HG03571 (cell line): ENCODE measurements at regions not wholly inside any gene's neighbourhood (a gene's known extent, or its start where the extent isn't known, plus 50 kb on each side); places are given as distances from the start of the nearest gene placed in this dataset.

ENCODE experiments used
- ATAC-seq: cut with Tn5 transposase; IDR thresholded peaks from one replicate; pipeline ENCODE4 v1.9.1; 2021; ENCODE audit not compliant: unreplicated experiment

DNA sequence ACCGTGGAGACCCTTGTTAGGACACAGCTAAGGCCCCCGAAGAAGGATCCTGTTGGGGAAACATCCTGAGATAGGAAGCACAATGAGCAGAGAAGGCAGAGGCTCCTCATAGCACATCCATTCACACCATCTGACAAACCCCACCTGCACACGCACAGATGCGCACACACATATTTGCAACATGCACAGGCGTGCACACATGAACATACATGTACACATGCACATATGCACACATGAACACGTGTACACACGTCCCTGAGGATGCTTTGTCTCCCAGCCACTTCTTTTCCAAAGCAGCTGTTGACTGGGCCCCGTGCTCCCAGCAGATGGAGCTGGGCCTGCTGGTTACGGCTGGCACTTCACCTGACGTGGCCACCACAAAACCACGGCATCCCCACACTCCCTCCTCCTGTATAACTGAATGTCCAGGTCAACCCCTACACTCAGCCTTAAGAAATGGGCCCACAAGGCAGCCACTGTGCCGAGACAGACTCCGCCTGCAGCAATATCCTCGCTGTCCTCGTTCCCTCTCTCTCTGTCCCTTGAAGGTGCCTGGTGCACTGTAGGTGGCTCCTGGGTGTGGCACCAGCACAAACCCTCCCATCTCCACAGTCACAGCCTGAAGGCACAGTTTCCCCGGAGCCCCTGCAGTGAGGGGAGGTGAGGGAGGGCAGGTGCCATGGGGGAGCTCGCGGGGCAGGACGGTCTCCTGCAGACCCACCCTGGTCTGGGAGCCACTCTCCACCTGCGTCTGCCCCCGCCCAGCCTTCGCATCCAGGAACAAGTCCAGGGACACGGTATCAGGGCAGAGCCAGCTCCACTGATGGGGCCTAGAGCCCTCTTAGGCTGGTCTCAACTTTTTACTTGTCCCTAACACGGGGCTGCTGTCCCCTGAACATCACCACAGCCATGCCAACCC is 183.0 kb downstream of the RBFOX3 start:
- no peak for ATAC-seq

DNA sequence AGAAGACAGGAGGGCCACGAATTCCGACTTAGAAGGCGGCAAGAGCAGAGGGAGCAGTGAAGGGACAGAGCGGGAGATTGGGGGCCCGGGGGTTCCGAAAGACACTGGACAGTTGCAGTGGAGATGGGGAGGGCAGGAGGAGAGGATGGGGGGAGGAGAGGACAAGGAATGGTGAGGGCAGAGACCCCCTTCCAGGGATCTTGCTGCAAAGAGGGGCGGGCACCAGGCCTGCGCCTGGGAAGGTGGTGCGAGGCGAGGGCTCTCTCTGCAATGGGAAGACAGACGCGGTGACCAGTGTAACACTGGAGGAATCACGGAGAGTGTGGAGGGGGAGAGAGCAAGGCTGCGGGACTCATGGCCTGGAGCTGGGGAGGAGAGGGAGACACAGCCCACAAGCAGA is 185.2 kb downstream of the RBFOX3 start:
- ATAC-seq: no peak

- ATAC-seq: no peak
These were observed 186.2 kb downstream of the RBFOX3 start for GRCh38 chr17:79424471-79425185.

DNA sequence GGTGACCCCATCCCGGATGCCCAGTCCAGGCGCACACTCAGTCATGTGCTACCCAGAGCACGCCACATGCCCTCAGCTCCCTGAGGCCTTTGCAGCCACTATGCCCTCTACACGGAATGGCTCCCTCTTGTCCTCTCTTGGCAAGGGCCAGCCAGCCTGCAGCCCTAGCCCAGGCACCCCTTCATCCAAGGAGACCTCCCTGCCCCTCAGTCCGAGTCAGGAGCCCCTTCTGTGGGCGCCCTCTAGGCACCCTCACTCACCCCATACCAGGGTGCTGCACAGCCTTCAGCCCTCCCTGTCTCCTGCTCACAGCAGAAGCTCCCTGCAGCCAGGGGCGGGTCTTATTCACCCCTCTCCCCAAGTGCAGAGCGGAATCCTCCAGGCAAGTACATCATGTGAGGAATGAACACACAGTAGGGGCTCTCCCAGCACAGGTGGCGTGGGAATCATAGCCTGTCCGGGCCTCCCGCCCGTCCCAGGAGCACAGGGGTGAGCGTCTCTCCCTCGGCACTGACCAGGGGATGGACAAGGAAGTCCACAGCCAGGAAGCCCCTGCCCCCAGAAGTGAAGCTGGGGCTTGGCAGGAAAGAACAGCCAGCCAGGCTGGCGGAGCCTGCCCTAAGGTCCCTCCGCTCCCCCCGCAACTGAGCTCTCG is 186.9 kb downstream of the RBFOX3 start:
- ATAC-seq: no peak

DNA sequence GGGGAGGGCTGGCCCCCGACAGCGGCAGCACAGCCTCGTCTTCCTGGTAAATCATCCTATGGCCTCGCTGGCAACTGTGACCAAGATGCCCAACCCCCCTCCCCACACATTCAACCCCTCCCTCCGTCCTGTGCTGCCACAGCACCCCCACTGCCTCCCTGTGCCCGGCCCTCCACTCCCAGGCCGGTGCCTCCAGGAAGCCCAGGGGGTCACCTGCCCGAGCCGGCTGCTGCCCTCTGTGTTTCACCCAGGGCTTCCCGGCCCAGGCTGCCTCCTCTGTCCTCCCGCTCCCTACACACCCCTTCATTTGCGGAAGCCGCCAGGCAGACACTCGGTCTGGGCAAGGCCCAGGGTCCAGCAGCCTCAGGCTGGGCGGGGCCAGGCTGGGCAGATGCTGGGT is 188.6 kb downstream of the RBFOX3 start:
- no peak for ATAC-seq

DNA sequence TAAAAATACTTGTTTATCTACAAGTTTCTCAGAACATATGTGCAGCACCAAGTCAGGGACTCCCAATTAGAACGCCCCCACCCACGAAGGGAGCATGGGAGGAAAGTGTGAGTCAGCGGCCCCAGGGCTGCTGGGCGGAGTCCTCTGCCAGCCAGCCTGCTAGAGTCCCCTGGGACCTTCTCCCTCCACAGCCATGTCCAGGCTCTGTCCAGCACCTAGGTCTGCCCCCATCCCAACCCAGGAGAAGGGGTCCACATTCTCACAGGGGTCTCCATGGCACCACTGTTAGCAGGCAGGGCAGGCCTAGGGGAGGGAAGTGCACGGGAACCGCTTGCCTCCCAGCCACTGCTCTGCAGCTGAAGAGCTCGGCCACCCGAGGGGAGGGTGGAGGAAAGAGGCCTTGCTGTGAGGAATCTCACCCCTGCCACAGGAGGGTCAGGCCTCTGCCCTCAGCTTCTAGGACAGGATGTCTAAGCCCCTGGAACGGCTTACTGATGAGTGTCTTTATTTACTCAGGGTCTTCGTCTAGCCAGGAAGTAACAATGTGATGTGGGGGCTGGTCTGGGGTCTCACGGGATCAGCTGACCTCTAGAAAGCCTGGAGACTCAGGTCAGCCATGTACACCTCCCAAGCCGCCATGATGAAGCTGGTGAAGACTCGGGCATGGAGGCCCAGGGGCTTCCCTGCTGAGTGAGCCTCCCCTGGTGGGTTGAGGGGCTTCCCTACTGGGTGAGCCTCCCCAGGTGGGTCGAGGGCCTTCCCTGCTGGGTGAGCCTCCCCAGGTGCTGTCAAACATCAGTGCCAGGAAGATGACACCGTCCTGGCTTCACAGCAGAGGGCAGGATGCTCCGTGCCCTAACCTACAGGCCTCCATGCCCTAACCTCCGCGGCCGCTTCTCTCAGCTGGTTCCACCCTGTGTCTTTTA is 190.3 kb downstream of the RBFOX3 start:
- ATAC-seq: no peak

- ATAC-seq: no peak
These were observed 193.3 kb downstream of the RBFOX3 start for GRCh38 chr17:79417476-79417988.

GRCh38 chr17:79415909-79416308 is 194.9 kb downstream of the RBFOX3 start:
- no peak for ATAC-seq

- ATAC-seq: no peak
These were observed 195.5 kb downstream of the RBFOX3 start for GRCh38 chr17:79415365-79415764.

DNA sequence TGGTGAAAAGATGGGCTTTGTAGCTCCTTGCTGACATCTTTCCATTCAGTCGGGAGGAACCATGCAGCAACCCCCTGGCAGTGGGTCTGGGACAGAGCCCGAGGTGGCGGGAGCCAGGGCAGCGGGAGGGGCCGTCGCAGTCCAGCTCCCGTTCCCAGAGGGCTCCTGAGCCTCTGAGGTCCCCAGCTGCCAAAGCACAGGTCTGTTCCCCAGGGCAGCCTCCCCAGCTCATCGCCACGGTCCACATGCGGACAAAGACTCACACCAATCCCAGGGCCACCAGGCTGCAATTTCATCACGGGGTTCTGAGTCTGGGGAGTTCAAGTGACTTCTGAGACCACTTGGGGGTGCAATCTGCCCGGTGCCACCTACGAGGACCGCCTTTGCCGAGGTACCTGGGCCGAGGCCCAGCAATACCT is 196.0 kb downstream of the RBFOX3 start:
- no peak for ATAC-seq

- no peak for ATAC-seq
These were observed 196.6 kb downstream of the RBFOX3 start for GRCh38 chr17:79414063-79414792.

DNA sequence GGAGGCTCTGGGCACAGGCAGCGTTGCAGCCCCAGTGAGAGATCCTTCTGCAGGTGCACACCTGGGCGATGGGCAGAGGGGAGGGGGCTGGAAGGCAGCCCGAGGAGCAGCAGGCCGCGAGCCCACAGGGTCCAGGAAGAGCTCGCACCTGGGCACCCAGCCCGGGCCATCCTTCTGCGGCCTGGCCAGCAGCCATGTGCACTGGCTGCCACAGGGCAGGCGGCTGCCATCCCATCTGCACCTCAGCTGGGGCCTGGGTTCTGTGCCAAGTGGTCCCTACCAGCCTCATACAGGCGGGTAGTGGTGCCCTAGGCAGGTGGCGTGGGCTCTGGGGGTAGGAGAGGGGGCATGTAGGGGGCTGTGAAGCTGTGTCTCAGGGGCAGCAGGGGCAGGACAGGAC is 197.2 kb downstream of the RBFOX3 start:
- ATAC-seq: no peak

GRCh38 chr17:79412886-79413390 is 197.9 kb downstream of the RBFOX3 start:
- ATAC-seq: no peak

DNA sequence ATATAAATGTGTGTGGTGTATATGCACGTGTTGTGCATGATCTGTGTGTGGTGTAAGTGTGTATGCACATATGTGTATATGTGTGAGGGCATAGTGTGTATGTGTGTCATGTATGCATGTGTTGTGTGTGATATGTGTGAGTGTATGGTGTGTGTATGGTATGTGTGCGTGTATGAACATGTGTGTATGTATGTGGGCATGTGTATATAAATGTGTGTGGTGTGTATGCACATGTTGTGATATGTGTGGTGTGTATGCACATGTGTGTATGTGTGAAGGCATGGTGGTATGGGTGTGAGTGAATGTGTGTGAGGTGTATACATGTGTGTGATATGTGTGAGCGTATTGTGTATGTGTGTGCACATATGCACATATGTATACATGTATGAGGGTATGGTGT is 198.7 kb downstream of the RBFOX3 start:
- ATAC-seq: no peak

GRCh38 chr17:79411419-79411818 is 199.4 kb downstream of the RBFOX3 start:
- ATAC-seq: no peak

- ATAC-seq: no peak
These were observed 200.2 kb downstream of the RBFOX3 start for GRCh38 chr17:79410681-79411080.

DNA sequence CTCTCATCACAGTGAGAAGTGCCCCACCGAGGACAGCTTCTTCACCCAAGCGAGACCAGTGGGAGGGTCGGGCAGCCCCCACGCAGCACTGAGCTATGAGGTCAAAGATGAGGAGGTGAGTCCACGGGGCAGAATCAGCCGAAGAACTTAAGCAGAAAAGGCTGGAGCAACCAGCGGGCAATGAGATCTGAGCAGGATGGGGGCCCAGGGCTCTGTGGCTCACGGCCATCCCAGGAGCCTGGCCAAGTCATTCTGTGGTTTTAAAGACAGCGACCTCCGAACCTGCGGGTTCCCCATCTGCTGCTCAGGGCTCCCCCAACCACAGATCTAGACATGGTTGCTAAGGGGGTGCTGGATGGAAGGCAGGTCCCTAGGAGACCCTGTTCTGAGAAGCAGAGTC is 202.6 kb downstream of the RBFOX3 start:
- no peak for ATAC-seq

DNA sequence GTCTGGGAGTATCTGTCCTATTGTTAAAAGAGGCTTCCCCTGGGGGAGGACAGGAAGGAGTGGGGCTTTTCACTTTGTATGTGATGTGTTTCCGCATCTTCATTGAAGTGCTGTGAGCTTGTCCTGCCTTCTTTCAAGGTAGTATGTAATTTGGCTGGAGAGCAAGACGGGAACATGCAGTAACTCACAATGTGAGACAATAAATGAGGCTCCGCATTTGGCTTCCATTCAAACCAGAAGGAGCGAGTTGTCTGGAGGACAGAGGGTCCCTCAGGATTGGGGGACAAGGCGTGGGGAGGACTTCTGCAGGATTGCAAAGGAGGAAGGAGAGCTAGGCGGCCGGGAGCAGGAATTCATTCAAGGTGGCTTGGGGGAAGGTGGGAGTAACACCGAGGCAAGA is 203.5 kb downstream of the RBFOX3 start:
- no peak for ATAC-seq

GRCh38 chr17:79406316-79406715 is 204.5 kb downstream of the RBFOX3 start:
- no peak for ATAC-seq

- ATAC-seq: no peak
These were observed 205.0 kb downstream of the RBFOX3 start for GRCh38 chr17:79405823-79406222.
